ENCODE measurements at regions not wholly inside any gene's neighbourhood (a gene's known extent, or its start where the extent isn't known, plus 50 kb on each side); places are given as distances from the start of the nearest gene placed in this dataset.

DNA sequence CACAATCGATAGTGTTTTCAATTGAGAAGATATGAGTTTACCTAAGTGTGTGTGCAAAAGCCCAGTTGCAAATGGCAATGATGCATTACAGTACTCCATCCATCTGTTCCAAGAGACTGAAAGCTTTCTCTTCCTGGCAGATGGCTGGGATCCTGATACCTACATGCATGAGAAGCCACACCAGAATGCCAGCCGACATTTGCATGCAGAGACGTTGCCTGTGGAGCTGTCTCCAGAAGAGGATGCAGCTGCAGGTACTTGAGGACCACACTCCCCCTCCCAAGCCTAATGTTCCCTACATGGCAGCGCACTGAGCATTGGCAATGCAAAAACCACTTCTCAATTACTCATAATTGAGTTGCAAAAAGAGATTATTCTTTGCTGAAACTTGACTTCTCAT lies 332.1 kb downstream of the WDR11 start:
- no peak for TF ChIP-seq RAD21 (conservative IDR thresholded peaks at IDR 0.05)
- TF ChIP-seq, protein P1, sequence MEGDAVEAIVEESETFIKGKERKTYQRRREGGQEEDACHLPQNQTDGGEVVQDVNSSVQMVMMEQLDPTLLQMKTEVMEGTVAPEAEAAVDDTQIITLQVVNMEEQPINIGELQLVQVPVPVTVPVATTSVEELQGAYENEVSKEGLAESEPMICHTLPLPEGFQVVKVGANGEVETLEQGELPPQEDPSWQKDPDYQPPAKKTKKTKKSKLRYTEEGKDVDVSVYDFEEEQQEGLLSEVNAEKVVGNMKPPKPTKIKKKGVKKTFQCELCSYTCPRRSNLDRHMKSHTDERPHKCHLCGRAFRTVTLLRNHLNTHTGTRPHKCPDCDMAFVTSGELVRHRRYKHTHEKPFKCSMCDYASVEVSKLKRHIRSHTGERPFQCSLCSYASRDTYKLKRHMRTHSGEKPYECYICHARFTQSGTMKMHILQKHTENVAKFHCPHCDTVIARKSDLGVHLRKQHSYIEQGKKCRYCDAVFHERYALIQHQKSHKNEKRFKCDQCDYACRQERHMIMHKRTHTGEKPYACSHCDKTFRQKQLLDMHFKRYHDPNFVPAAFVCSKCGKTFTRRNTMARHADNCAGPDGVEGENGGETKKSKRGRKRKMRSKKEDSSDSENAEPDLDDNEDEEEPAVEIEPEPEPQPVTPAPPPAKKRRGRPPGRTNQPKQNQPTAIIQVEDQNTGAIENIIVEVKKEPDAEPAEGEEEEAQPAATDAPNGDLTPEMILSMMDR (IDR thresholded peaks at IDR 0.05; ENCODE audit: poor library complexity, severe bottlenecking): no peak
